Myocyte (in vitro differentiated cells): ENCODE measurements at regions not wholly inside any gene's neighbourhood (a gene's known extent, or its start where the extent isn't known, plus 50 kb on each side); places are given as distances from the start of the nearest gene placed in this dataset.
A peak's percentile ranks its signal among the peaks of the same experiment; 100 is the strongest.

ENCODE experiments used
- DNase-seq: peaks from one replicate; pipeline ENCODE4 v3.0.0-alpha.2; 2012; ENCODE audit warnings: low read depth

DNA sequence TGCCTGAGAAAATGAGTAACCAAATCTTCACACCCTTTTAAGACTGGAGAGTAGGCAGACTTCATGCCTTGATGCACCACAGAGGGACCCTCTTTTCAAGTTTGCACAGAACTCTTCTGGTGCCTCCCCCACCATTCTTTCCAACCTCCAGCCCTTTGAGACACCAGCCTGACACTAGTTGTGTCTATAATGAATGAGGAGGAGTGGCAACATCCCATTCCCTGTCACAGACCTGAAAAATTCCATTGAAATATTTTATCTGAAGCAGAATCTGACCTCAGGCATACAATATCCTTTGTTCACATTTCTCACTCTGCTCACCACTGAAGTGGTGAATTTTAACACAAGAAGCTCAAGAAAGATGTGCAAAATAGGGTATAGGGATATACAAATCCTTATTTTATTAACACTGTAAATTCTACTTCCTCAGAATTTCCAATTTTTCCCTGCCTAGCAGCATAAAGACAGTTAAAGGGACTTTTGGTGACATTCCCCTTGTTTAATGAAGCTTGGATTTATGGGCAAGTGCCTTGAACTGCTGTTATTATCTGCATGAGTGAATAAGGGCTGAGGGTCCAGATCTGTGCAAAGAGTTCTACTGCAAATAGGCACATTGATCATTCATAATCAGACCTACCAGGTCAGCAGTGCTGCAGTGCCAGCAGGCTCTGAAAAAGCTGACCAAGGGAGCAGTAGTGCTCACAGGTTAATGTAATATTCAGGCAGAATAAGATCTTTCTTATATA lies 149.9 kb upstream of the PAQR3 start:
- no peak for DNase-seq

GRCh38 chr4:79087071-79087470 lies 147.8 kb upstream of the PAQR3 start:
- DNase-seq: no peak

DNA sequence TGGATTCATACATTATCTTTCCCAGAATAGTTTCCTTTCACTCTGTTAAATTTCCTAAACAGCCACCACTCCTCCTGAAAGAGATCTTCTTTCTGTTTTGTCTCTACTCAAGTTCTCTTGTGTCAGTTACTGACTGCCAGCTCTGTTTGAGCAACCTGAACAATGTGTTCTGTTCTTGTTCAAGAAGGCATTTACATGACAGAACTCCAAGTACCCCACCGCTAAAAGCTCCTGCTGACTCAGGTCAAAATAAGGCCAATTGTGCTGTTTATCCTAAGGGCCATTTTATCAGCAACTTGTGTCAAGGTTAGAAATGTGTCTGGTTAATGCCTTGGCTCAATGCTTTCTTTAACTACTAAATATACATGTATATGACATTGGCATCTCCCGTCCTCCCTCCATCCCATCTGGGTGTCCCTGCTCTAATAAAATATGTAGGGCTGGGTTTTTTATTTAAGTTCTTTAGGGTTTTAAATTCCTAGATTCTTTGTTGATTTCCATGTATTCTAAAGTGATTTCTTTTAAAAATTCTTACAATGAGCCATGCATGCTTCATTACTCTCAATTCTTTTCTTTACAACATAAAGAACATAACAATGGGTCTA lies 144.3 kb upstream of the PAQR3 start:
- no peak for DNase-seq

DNA sequence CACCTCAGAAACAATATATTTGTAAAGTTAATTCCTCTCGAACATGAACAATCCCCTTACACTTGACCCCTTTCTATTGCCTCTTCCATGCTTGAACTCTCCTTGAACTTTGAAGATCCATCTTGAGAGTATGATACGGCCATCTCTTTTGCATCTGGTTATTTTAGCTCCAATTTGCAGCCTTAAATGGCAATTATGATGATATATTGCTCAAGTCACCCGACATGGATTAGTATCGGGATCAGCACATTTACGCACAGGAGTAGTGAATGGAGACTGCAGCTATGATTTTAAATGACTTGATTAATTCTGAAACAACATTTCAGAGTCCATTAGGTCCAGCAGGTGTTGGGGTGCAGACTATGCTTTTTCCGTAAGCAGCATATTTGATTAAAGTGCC lies 143.8 kb upstream of the PAQR3 start:
- no peak for DNase-seq

GRCh38 chr4:79081973-79082372 lies 142.7 kb upstream of the PAQR3 start:
- DNase-seq: no peak

DNA sequence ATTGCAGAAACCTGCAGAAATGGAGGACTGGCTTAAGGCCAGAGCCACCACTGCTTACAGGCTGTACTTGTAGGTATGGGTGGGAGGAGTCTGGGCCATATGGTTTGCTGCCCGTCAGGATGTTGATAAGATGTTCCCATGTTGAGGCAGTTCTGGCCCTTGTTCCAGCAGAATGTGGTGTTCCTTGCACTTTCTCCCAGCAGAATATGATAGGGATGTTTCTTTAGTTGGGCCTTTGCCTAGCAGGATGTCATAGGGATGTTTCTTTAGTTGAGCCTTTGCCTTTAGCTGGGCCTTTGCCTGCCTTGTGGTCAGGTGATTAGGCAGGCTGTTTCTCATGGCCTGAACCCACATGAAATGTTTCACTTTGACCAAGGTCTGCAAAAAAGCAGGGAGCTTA lies 139.1 kb upstream of the PAQR3 start:
- no peak for DNase-seq

- DNase-seq: no peak
Measured at GRCh38 chr4:79074040-79074439, 134.8 kb upstream of the PAQR3 start.

DNA sequence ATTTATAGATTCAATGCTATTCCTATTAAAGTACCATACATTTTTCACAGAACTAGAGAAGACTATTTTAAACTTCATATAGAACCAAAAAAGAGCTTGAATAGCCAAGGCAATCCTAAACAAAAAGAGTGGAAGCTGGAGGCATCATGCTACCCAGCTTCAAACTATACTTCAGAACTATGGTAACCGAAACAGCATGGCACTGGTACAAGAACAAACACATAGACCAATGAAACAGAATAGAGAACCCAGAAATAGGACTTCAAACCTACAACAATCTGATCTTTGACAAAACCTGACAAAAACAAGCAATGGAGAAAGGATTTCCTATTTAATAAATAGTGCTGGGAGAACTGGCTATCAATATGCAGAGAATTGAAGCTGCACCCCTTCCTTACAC lies 134.2 kb upstream of the PAQR3 start:
- no peak for DNase-seq

DNA sequence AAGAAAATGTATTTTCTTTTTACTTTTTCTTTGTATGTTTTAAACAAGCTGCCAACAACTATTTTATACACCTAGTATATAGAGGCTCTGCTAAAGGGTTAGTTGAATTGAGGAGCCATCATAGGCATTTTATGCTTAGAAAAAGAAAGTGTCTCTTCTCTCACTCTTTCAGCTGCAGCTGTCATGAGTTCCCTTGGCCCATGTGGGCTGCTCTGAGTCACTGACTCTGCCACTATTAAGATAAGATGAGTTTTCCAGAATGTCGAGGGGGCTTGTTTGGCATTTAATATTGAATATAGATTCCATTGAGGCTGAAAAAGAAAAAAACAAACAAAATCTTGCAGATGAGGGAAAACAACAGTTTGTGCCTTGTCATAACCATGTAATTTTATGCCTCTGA lies 126.0 kb upstream of the PAQR3 start:
- DNase-seq: peak; percentile 36

DNA sequence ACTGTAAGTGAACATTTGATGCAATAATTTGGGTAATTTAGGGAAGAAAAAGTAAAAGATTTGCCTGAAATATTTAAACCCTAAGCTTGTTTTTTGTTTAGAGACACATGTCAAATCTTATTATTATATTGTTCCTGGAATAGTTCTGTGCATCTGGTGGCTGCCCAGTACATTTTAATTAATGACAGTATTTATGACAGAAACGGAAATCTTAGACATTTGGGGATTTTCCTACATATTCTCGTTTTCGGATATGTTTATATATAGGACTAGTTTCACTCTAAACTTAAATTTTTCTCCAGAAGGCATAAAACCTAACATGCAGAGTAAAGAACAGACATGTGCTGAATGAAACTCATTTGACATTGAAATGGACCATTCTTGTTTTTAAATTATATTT lies 125.6 kb upstream of the PAQR3 start:
- DNase-seq: no peak

- DNase-seq: no peak
Measured at GRCh38 chr4:79059631-79060399, 120.6 kb upstream of the PAQR3 start.

- no peak for DNase-seq
Measured at GRCh38 chr4:79057772-79058171, 118.5 kb upstream of the PAQR3 start.

DNA sequence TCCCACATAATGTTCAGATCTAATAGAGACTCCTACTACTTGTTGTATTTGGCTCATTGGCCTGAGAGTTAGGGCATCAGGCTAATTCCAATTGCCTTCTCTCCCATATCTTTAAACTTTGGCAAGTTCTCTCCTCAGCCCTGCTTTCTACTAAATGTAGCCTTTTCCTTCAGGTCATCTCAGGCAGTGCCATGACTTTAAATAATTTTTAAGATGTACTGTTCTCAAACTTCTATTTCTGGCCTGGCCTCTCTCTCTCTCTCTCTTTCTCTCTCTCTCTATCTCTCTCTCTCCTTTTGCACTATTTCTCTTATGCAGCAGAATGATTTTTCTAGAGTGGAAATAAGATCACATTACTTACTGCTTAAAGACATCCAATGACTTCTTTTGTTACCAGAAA lies 114.5 kb upstream of the PAQR3 start:
- no peak for DNase-seq

GRCh38 chr4:79050541-79050880 lies 111.3 kb upstream of the PAQR3 start:
- DNase-seq: no peak

DNA sequence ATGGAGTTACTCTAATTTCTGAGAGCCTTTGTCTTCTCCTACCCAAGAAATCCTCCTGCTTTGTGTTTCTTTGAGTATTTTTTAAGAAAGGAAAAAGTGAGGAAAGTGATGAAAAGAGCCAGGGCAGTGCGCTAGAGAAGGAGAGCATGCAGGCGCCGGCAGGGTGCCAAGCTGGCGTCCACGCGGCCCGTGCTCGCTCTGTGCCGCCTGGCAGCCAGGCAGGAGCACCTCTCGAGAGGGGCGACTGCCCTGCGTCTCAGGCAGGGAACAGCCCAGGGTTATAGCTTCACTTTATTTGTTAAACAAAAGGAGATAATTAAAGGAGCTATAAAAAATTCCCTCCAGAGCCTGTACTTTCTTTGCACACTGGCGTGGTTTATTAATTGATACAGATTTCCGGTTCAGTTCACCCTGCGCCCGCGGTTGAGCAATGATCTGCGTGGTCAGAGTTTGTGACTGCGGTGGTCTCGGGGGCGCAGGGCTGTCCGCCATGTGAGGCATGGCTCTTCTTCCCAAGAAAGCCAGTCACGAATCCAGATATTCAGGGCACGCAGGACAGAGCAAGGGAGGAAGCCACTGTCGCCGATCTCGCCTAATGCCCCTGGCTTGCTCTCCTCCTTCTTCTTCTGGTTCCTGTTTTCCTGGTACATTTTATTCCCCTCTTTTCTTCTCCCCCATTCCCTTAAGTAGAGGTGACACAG lies 110.8 kb upstream of the PAQR3 start:
- DNase-seq: no peak

- DNase-seq: no peak
Measured at GRCh38 chr4:79048878-79049277, 109.6 kb upstream of the PAQR3 start.

DNA sequence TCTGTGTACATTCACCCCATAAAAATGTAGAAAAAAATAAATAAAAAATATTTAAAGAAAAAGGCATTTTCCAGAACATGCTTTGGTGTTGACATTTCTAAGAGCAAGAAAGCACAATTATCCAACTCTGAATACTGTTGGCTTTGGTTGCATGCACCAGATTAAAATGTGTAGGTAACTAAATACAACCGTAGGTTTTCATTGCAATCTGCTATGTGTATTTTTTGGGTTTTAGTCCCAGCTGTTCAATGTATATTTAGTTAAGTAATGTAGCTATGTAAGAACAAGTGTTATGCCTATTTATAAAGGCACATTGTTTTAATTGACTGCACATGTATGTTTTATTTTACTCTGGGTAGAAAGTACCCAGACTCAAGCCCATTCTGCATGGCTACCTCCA lies 108.1 kb upstream of the PAQR3 start:
- DNase-seq: no peak

- peak; percentile 9 for DNase-seq
Measured at GRCh38 chr4:79046016-79046592, 106.9 kb upstream of the PAQR3 start.

- no peak for DNase-seq
Measured at GRCh38 chr4:79044141-79044659, 105.0 kb upstream of the PAQR3 start.

- no peak for DNase-seq
Measured at GRCh38 chr4:79043138-79043537, 103.9 kb upstream of the PAQR3 start.

DNA sequence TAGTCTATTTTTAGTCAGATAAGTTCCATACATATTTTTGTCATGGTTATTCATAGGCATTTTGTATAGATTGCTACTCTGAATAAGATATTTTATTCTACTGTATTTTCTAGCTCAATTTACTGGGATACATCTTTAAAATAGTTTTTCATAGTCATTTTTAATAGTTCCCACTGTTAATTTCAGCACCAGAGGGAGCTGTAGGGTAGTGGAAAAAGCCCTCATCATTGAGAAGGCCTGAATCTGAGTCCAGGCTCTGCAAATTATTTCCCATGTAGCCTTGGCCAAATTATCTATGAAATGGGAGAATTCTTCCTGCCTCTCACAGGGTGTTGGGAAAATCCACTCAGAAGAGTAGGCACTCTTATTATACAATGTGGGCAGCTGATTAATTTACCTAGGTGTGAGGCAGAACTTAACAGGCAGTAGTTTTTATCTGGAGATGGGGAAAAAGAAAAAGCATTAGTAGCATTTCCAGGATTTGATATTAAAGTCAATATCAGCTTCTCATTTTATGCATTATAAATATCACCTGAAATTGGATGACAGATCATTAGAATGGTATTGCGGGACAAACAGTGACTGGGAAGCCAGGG lies 102.9 kb upstream of the PAQR3 start:
- DNase-seq: peak; percentile 61
